Endothelial cell of umbilical vein (primary cell): ENCODE measurements at regions not wholly inside any gene's neighbourhood (a gene's known extent, or its start where the extent isn't known, plus 50 kb on each side); places are given as distances from the start of the nearest gene placed in this dataset.

ENCODE experiments used
- BruUV-seq: library from RNA; stranded (reverse); fragments of 400-500 nt; replicated peaks from 2 replicates; lab custom pipeline; 2021; lab: Mats Ljungman, UMichigan
- CTCF ChIA-PET: fragments of 300-600, 350-600 bp; sonication (Branson Sonifier 250); formaldehyde crosslinking; loops from one replicate; lab custom pipeline; 2021; ENCODE audit warnings: antibody characterized with exemption, inconsistent platforms; lab: Charles Lee
- POLR2A ChIA-PET: fragments of 300-600, 350-600 bp; sonication (Branson Sonifier 250); formaldehyde crosslinking; loops from one replicate; lab custom pipeline; 2021; ENCODE audit warnings: antibody characterized with exemption, inconsistent platforms; lab: Charles Lee
- DNase-seq: peaks from one replicate; pipeline ENCODE4 v3.0.0-alpha.2; 2011; ENCODE audit warnings: low read depth, low spot score
- FAIRE-seq: peaks from 2 replicates; lab custom pipeline; 2011; peaks lifted over from hg19 to GRCh38; lab: Jason Lieb, UNC
- H2AFZ ChIP-seq: 2 replicates; pipeline ENCODE4 v1.6.0; 2012; ENCODE audit warnings: low read depth, low read length, control low read depth, inconsistent platforms
- H3K27ac ChIP-seq: 2 replicates; pipeline ENCODE4 v1.5.1; 2011; ENCODE audit warnings: low read depth, mild to moderate bottlenecking, control low read depth, low read length, moderate library complexity; ENCODE audit not compliant: insufficient read depth
- H3K27me3 ChIP-seq, 2 experiments: 2 replicates each; pipeline versions ENCODE4 v1.6.0 to v1.6.1; 2011; ENCODE audit warnings: low read length in 2 of 2, mixed read lengths in 1 of 2; ENCODE audit not compliant: control insufficient read depth in 2 of 2, insufficient read depth in 2 of 2
- H3K36me3 ChIP-seq, 2 experiments: 2 replicates in 1 of 2; 3 replicates in 1 of 2; pipeline ENCODE4 v1.5.1; 2011; ENCODE audit warnings: low read length in 2 of 2, mild to moderate bottlenecking in 1 of 2, moderate library complexity in 1 of 2; ENCODE audit not compliant: control insufficient read depth in 2 of 2, insufficient read depth in 2 of 2; ENCODE audit errors: extremely low read depth in 1 of 2
- H3K4me1 ChIP-seq: 3 replicates; pipeline ENCODE4 v1.5.1; 2011; ENCODE audit warnings: mild to moderate bottlenecking, low read length; ENCODE audit not compliant: control insufficient read depth, insufficient read depth; ENCODE audit errors: extremely low read depth
- H3K4me2 ChIP-seq: 2 replicates; pipeline ENCODE4 v1.6.1; 2011; ENCODE audit warnings: low read length, control low read depth, mixed read lengths; ENCODE audit not compliant: insufficient read depth
- H3K4me3 ChIP-seq, 3 experiments: fragments of 200-600 bp in 1 of 3; sonication (generic), shearing (Covaris generic) in 1 of 3; replicated peaks in 1 of 3; 2 replicates each; pipeline ENCODE4 v1.5.1; 2011 to 2016; ENCODE audit warnings: control low read depth in 3 of 3, low read length in 3 of 3, mild to moderate bottlenecking in 2 of 3, inconsistent platforms in 1 of 3, low read depth in 1 of 3, moderate library complexity in 1 of 3; ENCODE audit not compliant: insufficient read depth in 1 of 3
- H3K79me2 ChIP-seq: 2 replicates; pipeline ENCODE4 v1.6.0; 2012; ENCODE audit warnings: low read length, inconsistent platforms; ENCODE audit not compliant: control insufficient read depth, insufficient read depth
- H3K9ac ChIP-seq: replicated peaks from 2 replicates; pipeline ENCODE3; 2011; ENCODE audit warnings: low read length, control low read depth; ENCODE audit not compliant: insufficient read depth; ENCODE audit errors: extremely low read depth
- H3K9me1 ChIP-seq: replicated peaks from 3 replicates; pipeline ENCODE4 v1.6.0; 2011; ENCODE audit warnings: mild to moderate bottlenecking, low read length; ENCODE audit not compliant: control insufficient read depth, insufficient read depth; ENCODE audit errors: extremely low read depth
- H3K9me3 ChIP-seq: replicated peaks from 2 replicates; pipeline ENCODE4 v1.5.1; 2012; ENCODE audit warnings: low read length, inconsistent platforms; ENCODE audit not compliant: control insufficient read depth, insufficient read depth
- H4K20me1 ChIP-seq: replicated peaks from 2 replicates; pipeline ENCODE3; 2011; ENCODE audit warnings: mild to moderate bottlenecking, low read length; ENCODE audit not compliant: control insufficient read depth, insufficient read depth; ENCODE audit errors: extremely low read depth
- CTCF ChIP-seq, 2 donors: IDR thresholded peaks; 1 replicate in 1 of 2; 2 replicates in 1 of 2; pipeline ENCODE4 v1.5.1; 2011; ENCODE audit warnings: low read length in 2 of 2, mild to moderate bottlenecking in 2 of 2, moderate library complexity in 2 of 2, control low read depth in 1 of 2, inconsistent platforms in 1 of 2, low read depth in 1 of 2; ENCODE audit not compliant: insufficient read depth in 1 of 2; ENCODE audit errors: extremely low read depth in 1 of 2
- EZH2 ChIP-seq: IDR thresholded peaks from 2 replicates; pipeline ENCODE4 v1.6.1; 2012; ENCODE audit warnings: borderline replicate concordance, low read depth, mild to moderate bottlenecking, moderate library complexity, low read length, inconsistent platforms; ENCODE audit not compliant: severe bottlenecking
- FOS ChIP-seq: IDR thresholded peaks from 2 replicates; pipeline ENCODE4 v1.6.1; 2011; ENCODE audit warnings: mild to moderate bottlenecking, low read length, moderate library complexity, borderline replicate concordance; ENCODE audit not compliant: insufficient read depth
- GATA2 ChIP-seq: IDR thresholded peaks from 2 replicates; pipeline ENCODE4 v1.7.0; 2011; ENCODE audit warnings: low read depth, mild to moderate bottlenecking, moderate library complexity, mixed read lengths, low read length; ENCODE audit not compliant: insufficient read length, insufficient read depth
- JUN ChIP-seq: IDR thresholded peaks from 2 replicates; pipeline ENCODE4 v1.6.1; 2011; ENCODE audit warnings: borderline replicate concordance, low read depth; ENCODE audit not compliant: insufficient read length, insufficient read depth
- MAX ChIP-seq: IDR thresholded peaks from 2 replicates; pipeline ENCODE4 v1.6.1; 2011; ENCODE audit not compliant: insufficient read depth, insufficient read length
- MYC ChIP-seq: IDR thresholded peaks from one replicate; pipeline ENCODE4 v1.6.1; 2011; ENCODE audit warnings: mild to moderate bottlenecking, low read depth, low read length
- POLR2A ChIP-seq: IDR thresholded peaks from 2 replicates; pipeline ENCODE4 v1.6.1; 2012; ENCODE audit warnings: low read depth, mild to moderate bottlenecking, control low read depth, low read length
- POLR2AphosphoS5 ChIP-seq: IDR thresholded peaks from 2 replicates; pipeline ENCODE4 v1.6.1; 2012; ENCODE audit warnings: low read depth, mild to moderate bottlenecking, control low read depth, low read length, moderate library complexity; ENCODE audit not compliant: insufficient read depth
- dilution Hi-C: fragments of 300-500 bp; cut with MboI; formaldehyde crosslinking; loops from one replicate; pipeline ENCODE4 v1.15.0; 2019; ENCODE audit warnings: low sequenced_read_pairs; ENCODE audit not compliant: extremely low pct_ligation_motif_present
- intact Hi-C: fragments of 100-400 bp; cut with micrococcal nuclease; formaldehyde crosslinking; loops from one replicate; pipeline ENCODE4 v1.10.0; 2022

GRCh38 chr3:82473864-82474541, 712.6 kb upstream of the GBE1 start:
- Histone ChIP-seq H3K9me1 (no peaks in the 10 kb centered on the region), H3K9ac (no peak overlapping the region), H3K79me2 (no peaks in the 10 kb centered on the region), H4K20me1 (no peaks in the 10 kb centered on the region), H3K4me3 (no peak overlapping the region), H3K36me3 (no peaks in the 10 kb centered on the region), H3K4me1 (no peaks in the 10 kb centered on the region), H3K27me3 (no peaks in the 10 kb centered on the region), H3K4me2 (no peak overlapping the region), H2AFZ (no peak overlapping the region), H3K27ac (no peak overlapping the region), H3K9me3 (no peaks in the 10 kb centered on the region)
- dilution Hi-C loops, result no loop called here
- DNase-seq (no peak), FAIRE-seq (no peak)
- intact Hi-C loops, result no loop called here
- ChIA-PET CTCF (no interaction called here), POLR2A (no interaction called here)
- no TSS peak for BruUV-seq
- TF ChIP-seq EZH2 (no peak), MYC (no peak), POLR2AphosphoS5 (no peak), JUN (no peak), GATA2 (no peak), POLR2A (no peak), CTCF (IDR thresholded peaks at IDR 0.05; ENCODE audit: extremely low read depth in 1 of 2, insufficient read depth in 1 of 2, low read depth in 1 of 2, low read length in 2 of 2) (no peak), FOS (no peak), MAX (no peak)
